ENCODE measurements at regions not wholly inside any gene's neighbourhood (a gene's known extent, or its start where the extent isn't known, plus 50 kb on each side); places are given as distances from the start of the nearest gene placed in this dataset.

GRCh38 chr1:56017336-56017735 is 562.0 kb downstream of the PLPP3 start:
- TF ChIP-seq GABPA (IDR thresholded peaks at IDR 0.05; ENCODE audit: low read depth), result no peak
- no peak for TF ChIP-seq REST (IDR thresholded peaks at IDR 0.05; ENCODE audit: insufficient replicate concordance, low read depth)
- TF ChIP-seq SPI1 (IDR thresholded peaks at IDR 0.05; ENCODE audit: borderline replicate concordance, low read depth), result no peak
- TF ChIP-seq CTCF (IDR thresholded peaks at IDR 0.05; ENCODE audit: insufficient read depth, low read length), result no peak
- no peak for TF ChIP-seq POLR2AphosphoS5 (IDR thresholded peaks at IDR 0.05; ENCODE audit: low read depth)
- no peak for DNase-seq (ENCODE audit: low read depth in 1 of 2, low spot score in 1 of 2)
- H3K27ac ChIP-seq (replicated peaks), result no peak overlapping the region
- no peaks in the 10 kb centered on the region for H3K27me3 ChIP-seq (ENCODE audit: insufficient read depth, poor library complexity, severe bottlenecking)
- H3K4me3 ChIP-seq (replicated peaks; ENCODE audit: insufficient read depth, low read length), result no peak overlapping the region

GRCh38 chr1:56003846-56004245 is 575.5 kb downstream of the PLPP3 start:
- no peaks in the 10 kb centered on the region for H3K27me3 ChIP-seq (ENCODE audit: insufficient read depth, poor library complexity, severe bottlenecking)
- H3K4me3 ChIP-seq (replicated peaks; ENCODE audit: insufficient read depth, low read length), result no peak overlapping the region
- TF ChIP-seq CTCF (IDR thresholded peaks at IDR 0.05; ENCODE audit: insufficient read depth, low read length) (no peak), POLR2AphosphoS5 (IDR thresholded peaks at IDR 0.05; ENCODE audit: low read depth) (no peak), REST (IDR thresholded peaks at IDR 0.05; ENCODE audit: insufficient replicate concordance, low read depth) (no peak), SPI1 (IDR thresholded peaks at IDR 0.05; ENCODE audit: borderline replicate concordance, low read depth) (no peak), GABPA (IDR thresholded peaks at IDR 0.05; ENCODE audit: low read depth) (no peak)
- no peak for DNase-seq (ENCODE audit: low read depth in 1 of 2, low spot score in 1 of 2)
- no peak overlapping the region for H3K27ac ChIP-seq (replicated peaks)

- no peak overlapping the region for H3K27ac ChIP-seq (replicated peaks)
- no peaks in the 10 kb centered on the region for H3K27me3 ChIP-seq (ENCODE audit: insufficient read depth, poor library complexity, severe bottlenecking)
- TF ChIP-seq SPI1 (IDR thresholded peaks at IDR 0.05; ENCODE audit: borderline replicate concordance, low read depth) (no peak), POLR2AphosphoS5 (IDR thresholded peaks at IDR 0.05; ENCODE audit: low read depth) (no peak), GABPA (IDR thresholded peaks at IDR 0.05; ENCODE audit: low read depth) (no peak), REST (IDR thresholded peaks at IDR 0.05; ENCODE audit: insufficient replicate concordance, low read depth) (no peak), CTCF (IDR thresholded peaks at IDR 0.05; ENCODE audit: insufficient read depth, low read length) (no peak)
- no peak overlapping the region for H3K4me3 ChIP-seq (replicated peaks; ENCODE audit: insufficient read depth, low read length)
- no peak for DNase-seq (ENCODE audit: low read depth in 1 of 2, low spot score in 1 of 2)
These were observed 577.1 kb downstream of the PLPP3 start for GRCh38 chr1:56002231-56002630.
